HG02970 (cell line): ENCODE measurements at regions not wholly inside any gene's neighbourhood (a gene's known extent, or its start where the extent isn't known, plus 50 kb on each side); places are given as distances from the start of the nearest gene placed in this dataset.
"Not testable (repeated sequence)": the region's sequence is repeated elsewhere in the genome, so short reads cannot be mapped to it uniquely, and the experiment has no call there.

Experiments used
- ATAC-seq: cut with Tn5 transposase; IDR thresholded peaks from one replicate; pipeline ENCODE4 v1.9.1; 2021; ENCODE audit warnings: mild to moderate bottlenecking, moderate library complexity, moderate number of reproducible peaks; ENCODE audit not compliant: unreplicated experiment, low FRiP score

DNA sequence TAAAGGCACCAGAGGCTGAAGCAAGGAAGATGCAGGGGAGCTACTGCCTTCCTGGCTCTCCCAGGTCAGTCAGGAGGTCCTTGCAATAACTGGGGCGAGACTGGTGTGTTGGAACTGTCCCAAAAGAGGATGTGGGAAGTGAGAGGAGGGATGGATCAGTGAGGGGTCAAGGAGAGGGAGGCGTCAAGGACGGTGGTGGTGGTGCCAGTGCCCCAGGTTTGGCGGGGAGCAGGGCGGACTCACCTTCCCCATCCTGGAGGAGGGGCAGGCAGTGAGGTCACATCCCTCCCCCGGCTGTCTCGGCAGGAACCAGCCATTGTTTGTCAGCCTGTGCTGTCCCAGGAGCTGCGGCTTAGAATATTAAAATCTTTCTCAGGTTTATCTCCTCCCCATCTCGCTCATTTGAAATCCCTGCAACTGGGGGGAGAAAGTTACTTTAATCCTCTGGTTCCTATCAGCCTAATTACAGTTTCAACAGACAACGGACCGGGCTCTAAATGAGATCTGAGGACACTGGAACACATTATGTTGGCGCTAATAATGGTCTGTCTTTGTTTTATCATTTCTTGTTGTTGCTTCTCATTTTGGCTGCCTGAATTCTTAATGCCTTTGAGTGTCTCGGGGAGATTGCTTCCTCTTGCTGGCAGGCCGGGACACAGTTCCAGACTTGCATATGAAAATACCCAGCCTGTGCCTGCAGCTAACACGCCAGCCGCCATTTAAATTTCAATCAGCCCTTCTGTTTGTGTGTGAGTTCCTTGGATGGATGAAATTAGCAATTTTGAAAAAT lies 387.5 kb downstream of the RPS24 start:
- ATAC-seq: no peak

GRCh38 chr10:78424050-78424449 lies 390.4 kb downstream of the RPS24 start:
- not testable (repeated sequence) for ATAC-seq

GRCh38 chr10:78424723-78425122 lies 391.1 kb downstream of the RPS24 start:
- no peak for ATAC-seq

- ATAC-seq: no peak
Measured at GRCh38 chr10:78426181-78426580, 392.5 kb downstream of the RPS24 start.

DNA sequence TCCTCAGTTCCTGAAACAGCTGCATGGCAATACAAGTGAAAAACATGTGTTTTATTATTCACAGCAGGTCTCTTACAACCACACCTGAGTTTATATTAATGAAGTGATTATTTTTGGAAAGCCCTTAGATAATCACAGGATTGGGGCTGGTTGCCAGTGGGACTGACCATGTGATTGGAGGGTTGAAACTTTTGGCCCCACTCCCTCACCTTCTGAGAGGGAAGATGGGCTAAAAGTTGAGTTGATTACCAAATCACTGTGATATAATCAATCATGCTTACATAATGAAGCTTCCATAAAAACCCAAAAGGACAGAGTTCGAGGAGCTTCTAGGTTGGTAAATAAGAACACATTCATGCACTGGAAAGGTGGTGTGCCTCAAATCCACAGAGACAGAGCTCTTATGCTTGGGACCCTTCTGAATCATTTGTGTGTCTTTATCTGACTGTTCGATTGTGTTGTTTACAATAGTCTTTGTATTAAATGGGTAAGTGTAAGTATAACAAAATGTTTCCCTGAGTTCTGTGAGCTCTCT lies 393.9 kb downstream of the RPS24 start:
- ATAC-seq: no peak

DNA sequence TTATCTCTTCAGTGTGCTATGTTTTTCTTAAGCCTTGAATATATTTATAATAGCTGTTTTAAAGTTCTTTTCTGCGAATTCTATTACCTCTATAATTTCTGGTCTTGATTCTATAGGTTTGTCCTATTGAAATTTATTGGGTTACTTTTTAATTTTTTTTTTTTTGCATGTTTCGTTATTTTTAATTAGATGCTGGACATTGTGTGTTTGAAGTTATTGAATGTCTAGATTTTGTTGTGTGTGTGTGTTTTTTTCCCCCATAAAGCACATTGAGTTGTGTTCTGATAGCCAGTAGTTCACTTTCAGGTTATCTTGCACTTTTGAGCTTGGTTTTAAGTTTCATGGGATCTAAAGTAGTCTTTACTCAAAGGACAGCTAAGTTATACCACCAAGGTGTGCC lies 394.9 kb downstream of the RPS24 start:
- ATAC-seq: no peak

DNA sequence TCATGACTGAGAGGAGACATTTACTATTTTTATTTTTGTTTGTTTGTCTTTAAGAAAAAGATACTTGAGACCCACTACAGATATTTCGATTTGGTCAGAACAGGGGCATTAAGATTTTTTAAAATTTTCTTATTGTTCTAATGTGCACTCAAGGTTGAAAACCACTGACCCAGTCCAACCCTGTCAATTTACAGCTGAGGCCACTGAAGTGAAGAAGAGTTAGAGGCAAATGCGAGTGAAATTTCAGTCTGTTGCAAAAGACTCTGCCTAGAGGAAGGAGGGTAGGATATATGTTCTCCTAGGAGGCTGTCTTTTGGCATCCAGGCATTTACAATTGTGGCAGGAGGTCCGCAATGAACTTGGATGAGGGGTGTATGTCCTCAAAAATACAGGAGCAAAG lies 396.3 kb downstream of the RPS24 start:
- no peak for ATAC-seq

DNA sequence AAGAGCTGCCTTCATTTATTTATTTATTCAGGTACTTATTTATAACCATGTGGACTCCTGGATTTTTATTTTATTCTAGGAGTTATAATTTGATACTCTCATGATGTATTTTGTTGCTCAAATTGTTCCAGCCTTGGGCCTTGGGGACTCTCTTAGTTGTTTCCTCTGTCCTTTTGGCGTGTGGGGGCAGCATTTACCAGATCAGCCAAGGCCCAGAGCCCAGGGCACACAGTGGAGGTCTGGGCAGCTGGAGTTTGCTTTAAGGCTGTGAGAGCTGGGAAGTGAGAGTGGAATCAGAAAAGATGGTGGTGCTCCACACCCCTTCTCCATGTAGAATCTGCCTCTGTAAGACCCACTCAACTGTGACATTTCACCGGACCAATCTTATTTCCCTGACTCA lies 398.9 kb downstream of the RPS24 start:
- no peak for ATAC-seq

DNA sequence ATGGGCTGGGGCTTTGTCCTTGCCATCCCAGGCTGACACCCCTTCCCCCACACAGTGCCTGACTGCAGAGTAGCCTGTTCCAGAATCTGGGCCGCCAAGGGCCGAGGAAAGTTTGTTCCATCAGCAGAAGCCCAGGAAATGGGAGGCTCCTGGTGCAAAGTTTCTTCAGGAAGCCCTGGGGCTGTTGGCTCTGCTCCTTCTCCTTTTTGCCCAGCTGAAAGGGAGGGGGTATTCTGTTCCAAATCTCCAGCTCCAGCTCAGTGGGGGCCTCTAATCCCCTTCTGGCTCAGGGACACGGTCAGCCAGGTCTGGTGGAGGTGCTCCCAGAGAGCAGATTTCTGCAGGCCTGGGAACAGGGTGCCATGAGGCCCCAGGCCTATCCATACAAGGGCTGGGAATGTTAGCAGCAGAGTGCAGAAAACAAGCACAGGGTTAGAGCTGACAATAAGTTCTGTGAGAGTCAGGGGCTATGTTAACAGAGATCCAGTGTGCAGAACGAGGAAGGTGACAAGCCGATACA lies 399.5 kb downstream of the RPS24 start:
- no peak for ATAC-seq

- no peak for ATAC-seq
Measured at GRCh38 chr10:78433766-78434535, 400.3 kb downstream of the RPS24 start.

DNA sequence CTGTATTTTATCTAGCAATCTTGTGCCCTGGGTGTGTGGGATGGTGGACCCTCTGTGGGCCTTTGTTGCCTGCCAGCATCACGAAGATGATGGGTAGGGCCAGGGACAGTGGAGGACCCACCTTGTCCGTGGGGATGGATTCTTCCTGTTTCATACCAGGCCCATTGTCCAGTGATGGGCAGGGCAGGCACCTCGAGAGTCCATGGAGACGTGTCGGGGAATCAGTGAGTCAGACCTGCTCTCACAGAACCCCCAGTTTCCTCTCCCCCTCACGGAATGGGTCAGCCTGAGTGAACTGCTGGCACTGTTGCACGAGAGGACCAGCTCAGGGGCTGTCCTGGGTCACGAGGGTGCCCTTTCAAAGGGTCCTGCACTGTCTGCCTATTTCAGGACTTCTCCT lies 401.2 kb downstream of the RPS24 start:
- ATAC-seq: no peak

- ATAC-seq: no peak
Measured at GRCh38 chr10:78435484-78436221, 402.0 kb downstream of the RPS24 start.

- ATAC-seq: no peak
Measured at GRCh38 chr10:78436222-78436573, 402.5 kb downstream of the RPS24 start.

- ATAC-seq: no peak
Measured at GRCh38 chr10:78436706-78437406, 403.2 kb downstream of the RPS24 start.

GRCh38 chr10:78437407-78437768 lies 403.7 kb downstream of the RPS24 start:
- no peak for ATAC-seq

GRCh38 chr10:78437998-78438906 lies 404.6 kb downstream of the RPS24 start:
- no peak for ATAC-seq

GRCh38 chr10:78438907-78439809 lies 405.5 kb downstream of the RPS24 start:
- ATAC-seq: no peak

GRCh38 chr10:78441010-78441409 lies 407.3 kb downstream of the RPS24 start:
- ATAC-seq: no peak
